ENCODE measurements at regions not wholly inside any gene's neighbourhood (a gene's known extent, or its start where the extent isn't known, plus 50 kb on each side); places are given as distances from the start of the nearest gene placed in this dataset.
"Not testable (repeated sequence)": the region's sequence is repeated elsewhere in the genome, so short reads cannot be mapped to it uniquely, and the experiment has no call there.

DNA sequence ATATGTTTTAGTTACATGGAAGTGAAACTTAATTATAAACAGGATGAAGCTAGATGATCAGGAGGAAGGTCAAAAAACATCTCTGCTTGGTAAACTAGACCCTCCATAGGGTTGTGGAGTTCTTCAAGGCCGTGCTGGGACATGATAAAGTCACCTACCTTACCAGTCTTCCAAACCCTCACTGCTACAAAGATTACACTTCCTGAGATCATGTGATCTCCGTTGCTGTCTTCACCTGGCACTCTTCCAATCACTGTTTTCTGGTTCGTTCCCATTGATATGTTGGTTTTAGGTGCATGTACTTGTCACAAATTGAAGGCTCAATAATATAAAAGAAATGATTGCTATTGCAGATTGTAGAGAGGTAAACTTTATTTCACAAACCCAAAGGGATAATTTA, 161.5 kb upstream of the MAN1A1 start:
- no peaks in the 10 kb centered on the region for H3K4me1 ChIP-seq (ENCODE audit: control insufficient read depth, insufficient read depth, low read length)
- no peaks in the 10 kb centered on the region for H3K9me3 ChIP-seq (ENCODE audit: control insufficient read depth, low read length)
- DNase-seq (ENCODE audit: low read depth), result no peak
- no peaks in the 10 kb centered on the region for H3K27me3 ChIP-seq (replicated peaks; ENCODE audit: control insufficient read depth, insufficient read depth, low read length)
- H3K4me3 ChIP-seq (ENCODE audit: low read length), result no peak overlapping the region
- no peak overlapping the region for H3K9ac ChIP-seq (ENCODE audit: low read length)
- H3K36me3 ChIP-seq (ENCODE audit: control insufficient read depth, insufficient read depth, low read length, severe bottlenecking), result no peaks in the 10 kb centered on the region

DNA sequence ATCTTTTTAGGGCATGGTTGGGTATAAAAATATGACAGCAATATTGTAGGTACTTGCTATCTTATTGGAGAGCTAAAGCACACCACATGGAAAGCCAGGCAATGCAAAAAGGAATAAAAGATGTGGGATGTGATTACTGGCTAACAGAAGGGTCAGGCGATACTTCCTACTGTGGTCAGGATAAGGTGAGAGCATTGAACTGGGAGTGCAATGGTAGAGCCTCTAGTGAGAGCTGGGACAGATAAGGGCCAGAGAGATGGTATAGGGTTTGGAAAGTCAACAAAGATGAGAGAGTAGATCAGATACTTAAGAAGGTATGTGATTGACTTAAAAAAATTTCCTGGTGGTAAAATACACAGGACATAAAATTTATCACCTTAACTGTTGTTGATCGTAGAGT, 160.7 kb upstream of the MAN1A1 start:
- Histone ChIP-seq H3K4me1 (ENCODE audit: control insufficient read depth, insufficient read depth, low read length) (no peaks in the 10 kb centered on the region), H3K4me3 (ENCODE audit: low read length) (no peak overlapping the region), H3K9ac (ENCODE audit: low read length) (no peak overlapping the region), H3K27me3 (replicated peaks; ENCODE audit: control insufficient read depth, insufficient read depth, low read length) (no peaks in the 10 kb centered on the region), H3K36me3 (ENCODE audit: control insufficient read depth, insufficient read depth, low read length, severe bottlenecking) (no peaks in the 10 kb centered on the region), H3K9me3 (ENCODE audit: control insufficient read depth, low read length) (no peaks in the 10 kb centered on the region)
- DNase-seq (ENCODE audit: low read depth), result no peak

DNA sequence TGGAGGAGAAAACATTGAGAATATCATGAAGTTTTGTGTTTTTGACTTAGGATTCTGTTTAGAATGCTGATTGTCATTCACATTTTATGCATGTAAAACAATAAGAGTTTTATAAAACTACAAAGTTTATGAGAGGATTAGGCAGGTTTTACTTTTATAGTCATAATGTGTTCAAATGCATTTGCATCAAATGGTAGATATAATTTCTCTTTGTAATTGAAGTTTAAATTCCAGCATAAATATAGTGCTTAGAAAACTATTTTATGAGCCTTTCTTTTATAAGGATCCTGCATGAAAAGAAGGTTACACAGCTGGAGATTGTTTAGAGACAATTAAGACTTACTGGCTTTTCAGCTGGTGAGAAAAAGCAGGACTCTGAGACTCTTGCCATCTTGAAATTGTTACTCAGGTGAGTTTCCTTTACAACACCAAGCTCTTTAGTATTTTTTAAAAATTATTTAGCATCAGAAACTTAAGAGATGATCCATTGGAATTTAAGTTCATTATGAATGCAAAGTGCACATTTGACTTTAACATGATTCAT, 157.1 kb upstream of the MAN1A1 start:
- Histone ChIP-seq H3K9me3 (ENCODE audit: control insufficient read depth, low read length) (no peaks in the 10 kb centered on the region), H3K9ac (ENCODE audit: low read length) (no peak overlapping the region), H3K27me3 (replicated peaks; ENCODE audit: control insufficient read depth, insufficient read depth, low read length) (no peaks in the 10 kb centered on the region), H3K4me3 (ENCODE audit: low read length) (no peak overlapping the region), H3K4me1 (ENCODE audit: control insufficient read depth, insufficient read depth, low read length) (no peaks in the 10 kb centered on the region), H3K36me3 (ENCODE audit: control insufficient read depth, insufficient read depth, low read length, severe bottlenecking) (no peaks in the 10 kb centered on the region)
- no peak for DNase-seq (ENCODE audit: low read depth)

DNA sequence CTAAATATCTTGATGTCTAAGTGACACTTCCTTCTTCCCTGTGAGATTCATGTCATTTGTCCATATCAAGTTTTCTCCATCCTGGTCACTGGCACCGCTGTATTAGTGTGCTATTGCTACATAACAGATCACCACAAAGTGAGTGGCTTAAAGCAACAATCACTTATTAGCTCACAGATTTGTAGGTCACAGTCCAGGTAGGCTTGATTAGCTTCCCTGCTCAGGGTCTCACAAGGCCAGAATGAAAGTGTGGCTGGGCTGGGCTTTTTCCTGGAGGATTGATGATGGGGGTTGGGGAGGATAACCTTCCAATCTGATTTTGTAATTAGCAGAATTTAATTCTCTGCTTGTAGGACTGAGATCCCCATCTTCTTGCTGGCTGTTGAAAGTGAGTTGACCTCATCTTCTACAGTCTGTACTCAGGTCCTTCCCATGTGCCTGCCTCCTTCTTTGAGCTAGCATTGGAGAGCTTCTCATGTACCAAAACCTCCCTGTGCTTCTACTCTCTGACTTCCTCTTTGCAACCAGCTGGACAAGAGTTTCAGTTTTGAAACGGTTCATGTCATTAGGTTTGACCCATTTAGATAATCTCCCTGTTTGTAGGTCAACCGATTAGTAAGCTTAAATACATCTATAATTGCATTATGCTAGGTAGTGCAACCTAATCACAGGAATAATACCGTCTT, 152.4 kb upstream of the MAN1A1 start:
- no peak for DNase-seq (ENCODE audit: low read depth)

DNA sequence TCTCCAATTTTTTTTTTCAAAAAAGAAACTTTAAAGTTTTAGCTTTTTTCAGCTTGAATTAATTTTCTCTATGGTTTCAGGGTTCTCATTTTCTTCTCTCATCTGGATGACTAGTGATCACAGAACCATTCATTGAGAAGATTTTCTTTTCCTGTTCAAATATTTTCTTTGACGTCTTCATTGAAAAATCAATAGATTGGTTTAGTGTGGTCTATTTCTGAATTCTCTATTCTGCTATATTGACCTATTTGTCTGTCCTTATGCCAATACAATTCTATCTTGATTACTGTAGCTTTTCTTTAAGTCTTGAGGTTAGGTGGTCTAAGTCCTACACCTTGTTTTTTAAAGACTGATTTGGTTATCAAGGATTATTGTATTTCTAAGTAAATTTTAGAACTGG, 150.2 kb upstream of the MAN1A1 start:
- Histone ChIP-seq H3K36me3 (ENCODE audit: control insufficient read depth, insufficient read depth, low read length, severe bottlenecking) (no peaks in the 10 kb centered on the region), H3K9me3 (ENCODE audit: control insufficient read depth, low read length) (no peaks in the 10 kb centered on the region), H3K4me3 (ENCODE audit: low read length) (no peak overlapping the region), H3K27me3 (replicated peaks; ENCODE audit: control insufficient read depth, insufficient read depth, low read length) (no peaks in the 10 kb centered on the region), H3K9ac (ENCODE audit: low read length) (no peak overlapping the region), H3K4me1 (ENCODE audit: control insufficient read depth, insufficient read depth, low read length) (no peaks in the 10 kb centered on the region)
- DNase-seq (ENCODE audit: low read depth), result no peak

More for the DNA sequence above, 152.4 kb upstream of the MAN1A1 start:
- H3K36me3 ChIP-seq (ENCODE audit: control insufficient read depth, insufficient read depth, low read length, severe bottlenecking), result no peaks in the 10 kb centered on the region
- no peaks in the 10 kb centered on the region for H3K27me3 ChIP-seq (replicated peaks; ENCODE audit: control insufficient read depth, insufficient read depth, low read length)
- H3K9ac ChIP-seq (ENCODE audit: low read length), result no peak overlapping the region
- H3K4me1 ChIP-seq (ENCODE audit: control insufficient read depth, insufficient read depth, low read length), result no peaks in the 10 kb centered on the region
- H3K4me3 ChIP-seq (ENCODE audit: low read length), result no peak overlapping the region
- no peaks in the 10 kb centered on the region for H3K9me3 ChIP-seq (ENCODE audit: control insufficient read depth, low read length)

DNA sequence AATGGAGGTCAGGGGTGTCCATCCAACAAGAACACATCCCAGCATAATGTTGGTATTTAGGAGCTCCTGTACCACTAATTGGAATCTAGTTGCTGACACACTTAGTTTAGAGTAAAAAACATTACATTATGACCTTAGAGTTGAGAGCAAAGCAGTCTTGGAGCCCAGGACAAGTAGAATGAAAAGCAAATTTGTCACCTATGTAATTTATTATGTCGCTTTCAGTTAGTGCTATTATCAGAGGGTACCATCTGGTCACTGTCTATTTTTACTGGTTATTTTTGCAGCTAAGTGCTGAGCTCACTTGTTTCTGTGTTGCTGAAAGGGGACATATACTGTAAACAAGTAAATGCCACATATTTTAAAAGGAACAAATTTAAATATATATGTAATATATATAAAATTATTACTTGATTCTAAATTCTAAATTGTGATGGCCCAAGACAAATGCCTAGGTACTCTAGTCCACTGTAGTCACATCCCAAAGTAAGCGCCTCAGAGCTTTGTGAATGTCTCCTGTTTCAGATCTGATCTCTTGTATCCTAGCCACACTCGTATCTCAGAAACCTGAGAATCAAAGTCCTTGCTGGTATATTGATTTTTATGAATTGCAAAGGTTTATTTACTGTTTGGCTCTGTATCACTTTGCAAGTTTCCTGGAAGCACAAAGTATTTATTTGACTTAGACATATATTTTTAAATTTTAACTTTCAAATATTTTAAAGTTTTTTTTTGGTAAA, 148.6 kb upstream of the MAN1A1 start:
- Histone ChIP-seq H3K9ac (ENCODE audit: low read length) (no peak overlapping the region), H3K36me3 (ENCODE audit: control insufficient read depth, insufficient read depth, low read length, severe bottlenecking) (no peaks in the 10 kb centered on the region), H3K27me3 (replicated peaks; ENCODE audit: control insufficient read depth, insufficient read depth, low read length) (no peaks in the 10 kb centered on the region), H3K9me3 (ENCODE audit: control insufficient read depth, low read length) (no peaks in the 10 kb centered on the region), H3K4me3 (ENCODE audit: low read length) (no peak overlapping the region), H3K4me1 (ENCODE audit: control insufficient read depth, insufficient read depth, low read length) (no peaks in the 10 kb centered on the region)
- no peak for DNase-seq (ENCODE audit: low read depth)

DNA sequence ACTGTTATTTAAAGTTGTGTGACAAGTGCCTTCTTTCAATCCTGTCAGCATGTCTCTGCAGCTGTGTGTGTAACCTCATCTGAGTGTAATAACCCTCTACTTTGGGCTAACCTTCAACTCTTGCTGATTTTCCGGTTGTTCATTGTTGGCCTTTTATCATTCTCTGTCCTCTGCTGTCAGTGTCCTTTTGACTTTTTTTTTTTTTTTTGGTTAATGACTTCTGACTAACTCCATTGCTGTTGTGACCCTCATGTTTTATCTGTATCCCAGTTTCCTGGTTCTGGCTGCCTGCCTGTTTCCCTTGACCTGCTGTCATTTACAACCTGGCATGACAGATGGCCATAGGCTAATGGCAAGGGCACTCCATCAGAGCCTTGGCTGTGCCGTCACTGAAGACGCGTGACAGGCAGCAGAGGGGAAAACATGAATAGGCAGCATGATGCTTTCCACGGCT, 145.7 kb upstream of the MAN1A1 start:
- Histone ChIP-seq H3K4me1 (ENCODE audit: control insufficient read depth, insufficient read depth, low read length) (no peaks in the 10 kb centered on the region), H3K36me3 (ENCODE audit: control insufficient read depth, insufficient read depth, low read length, severe bottlenecking) (no peaks in the 10 kb centered on the region), H3K27me3 (replicated peaks; ENCODE audit: control insufficient read depth, insufficient read depth, low read length) (no peaks in the 10 kb centered on the region), H3K9me3 (ENCODE audit: control insufficient read depth, low read length) (peaks cover 8% of the 10 kb centered on the region), H3K9ac (ENCODE audit: low read length) (no peak overlapping the region), H3K4me3 (ENCODE audit: low read length) (no peak overlapping the region)
- no peak for DNase-seq (ENCODE audit: low read depth)

DNA sequence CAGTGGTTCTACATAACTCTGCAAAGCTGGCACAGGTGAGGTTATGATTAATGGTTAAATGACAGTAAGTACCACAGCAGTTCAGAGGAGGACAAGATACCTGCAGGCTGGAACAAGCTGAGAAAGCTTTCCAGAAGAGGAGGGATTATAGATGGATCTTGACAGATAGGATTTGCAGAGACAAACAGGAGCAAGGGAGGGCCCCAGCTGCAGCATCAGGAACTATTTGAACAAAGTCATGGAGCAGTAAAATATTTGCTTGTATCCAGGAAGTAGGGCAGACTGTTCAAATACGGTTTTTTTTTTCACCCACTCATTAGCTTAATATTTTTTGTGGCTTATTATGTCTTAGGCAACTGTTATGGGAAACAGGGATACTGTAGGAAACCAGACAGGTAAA, 144.4 kb upstream of the MAN1A1 start:
- no peak for DNase-seq (ENCODE audit: low read depth)
- peaks cover 8% of the 10 kb centered on the region for H3K9me3 ChIP-seq (ENCODE audit: control insufficient read depth, low read length)
- no peak overlapping the region for H3K9ac ChIP-seq (ENCODE audit: low read length)
- H3K4me1 ChIP-seq (ENCODE audit: control insufficient read depth, insufficient read depth, low read length), result no peaks in the 10 kb centered on the region
- no peaks in the 10 kb centered on the region for H3K36me3 ChIP-seq (ENCODE audit: control insufficient read depth, insufficient read depth, low read length, severe bottlenecking)
- H3K27me3 ChIP-seq (replicated peaks; ENCODE audit: control insufficient read depth, insufficient read depth, low read length), result no peaks in the 10 kb centered on the region
- no peak overlapping the region for H3K4me3 ChIP-seq (ENCODE audit: low read length)

DNA sequence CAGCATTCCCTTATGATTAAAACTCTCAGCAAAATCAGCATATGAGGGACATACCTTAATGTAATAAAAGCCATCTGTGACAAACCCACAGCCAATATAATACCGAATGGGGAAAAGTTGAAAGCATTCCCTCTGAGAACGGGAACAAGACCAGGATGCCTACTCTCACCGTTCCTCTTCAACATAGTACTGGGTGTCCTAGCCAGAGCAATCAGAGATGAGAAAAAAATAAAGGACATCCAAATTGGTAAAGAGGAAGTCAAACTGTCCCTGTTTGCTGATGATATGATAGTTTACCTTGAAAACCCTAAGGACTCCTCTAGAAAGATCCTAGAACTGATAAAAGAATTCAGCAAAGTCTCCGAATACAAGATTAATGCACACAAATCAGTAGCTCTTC, 141.6 kb upstream of the MAN1A1 start:
- H3K4me3 ChIP-seq (ENCODE audit: low read length), result not testable (repeated sequence)

DNA sequence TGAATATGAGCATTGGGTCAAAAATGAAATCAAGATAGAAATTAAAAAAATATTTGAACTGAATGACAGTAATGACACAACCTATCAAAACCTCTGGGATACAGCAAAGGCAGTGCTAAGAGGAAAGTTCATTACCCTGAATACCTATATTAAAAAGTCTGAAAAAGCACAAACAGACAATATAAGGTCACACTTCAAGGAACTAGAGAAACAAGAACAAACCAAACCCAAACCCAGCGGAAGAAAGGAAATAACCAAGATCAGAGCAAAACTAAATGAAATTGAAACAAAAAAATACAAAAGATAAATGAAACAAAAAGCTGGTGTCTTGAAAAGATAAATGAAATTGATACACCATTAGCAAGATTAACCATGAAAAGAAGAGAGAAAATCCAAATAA, 140.5 kb upstream of the MAN1A1 start:
- H3K36me3 ChIP-seq (ENCODE audit: control insufficient read depth, insufficient read depth, low read length, severe bottlenecking); H3K4me3 ChIP-seq (ENCODE audit: low read length); H3K9me3 ChIP-seq (ENCODE audit: control insufficient read depth, low read length); H3K4me1 ChIP-seq (ENCODE audit: control insufficient read depth, insufficient read depth, low read length); H3K27me3 ChIP-seq (replicated peaks; ENCODE audit: control insufficient read depth, insufficient read depth, low read length); H3K9ac ChIP-seq (ENCODE audit: low read length); DNase-seq (ENCODE audit: low read depth): not testable (repeated sequence)

More for the DNA sequence above, 141.6 kb upstream of the MAN1A1 start:
- not testable (repeated sequence) for DNase-seq (ENCODE audit: low read depth); H3K9me3 ChIP-seq (ENCODE audit: control insufficient read depth, low read length); H3K9ac ChIP-seq (ENCODE audit: low read length); H3K27me3 ChIP-seq (replicated peaks; ENCODE audit: control insufficient read depth, insufficient read depth, low read length); H3K36me3 ChIP-seq (ENCODE audit: control insufficient read depth, insufficient read depth, low read length, severe bottlenecking); H3K4me1 ChIP-seq (ENCODE audit: control insufficient read depth, insufficient read depth, low read length)

DNA sequence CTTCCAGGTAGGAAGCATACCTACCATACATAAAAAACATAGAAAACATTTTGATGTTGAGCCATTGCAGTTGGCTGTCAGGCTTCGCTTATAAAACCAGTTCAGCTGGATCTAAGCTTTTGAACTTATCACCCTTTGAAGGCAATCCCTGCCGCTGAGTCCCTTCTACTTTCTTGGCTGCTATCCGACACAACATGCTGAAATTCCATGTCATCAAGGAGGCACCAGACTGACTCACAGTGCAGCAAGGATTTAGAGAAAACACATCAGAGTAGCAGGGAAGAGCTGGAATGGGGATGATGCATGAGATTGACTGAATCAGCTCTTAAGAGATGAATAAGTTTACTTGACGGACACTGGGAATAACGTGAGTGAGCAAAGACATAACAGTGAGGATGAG, 135.0 kb upstream of the MAN1A1 start:
- Histone ChIP-seq H3K9ac (ENCODE audit: low read length) (no peak overlapping the region), H3K27me3 (replicated peaks; ENCODE audit: control insufficient read depth, insufficient read depth, low read length) (no peaks in the 10 kb centered on the region), H3K9me3 (ENCODE audit: control insufficient read depth, low read length) (no peaks in the 10 kb centered on the region), H3K36me3 (ENCODE audit: control insufficient read depth, insufficient read depth, low read length, severe bottlenecking) (no peaks in the 10 kb centered on the region), H3K4me3 (ENCODE audit: low read length) (no peak overlapping the region), H3K4me1 (ENCODE audit: control insufficient read depth, insufficient read depth, low read length) (peaks cover 32% of the 10 kb centered on the region)
- peak; percentile 91 for DNase-seq (ENCODE audit: low read depth)

All from adipocyte (in vitro differentiated cells).